IgD-negative memory B cell (primary cell): ENCODE measurements at regions not wholly inside any gene's neighbourhood (a gene's known extent, or its start where the extent isn't known, plus 50 kb on each side); places are given as distances from the start of the nearest gene placed in this dataset.

ENCODE experiments used
- H3K27ac Mint-ChIP-seq, 3 donors: one replicate each; pipeline ENCODE4 v1.8.0; 2020 to 2022; ENCODE audit warnings: mild to moderate bottlenecking in 3 of 3, mixed read lengths in 3 of 3, moderate library complexity in 1 of 3
- H3K27me3 Mint-ChIP-seq: one replicate; pipeline ENCODE4 v1.8.0; 2021; ENCODE audit warnings: mixed read lengths
- H3K36me3 Mint-ChIP-seq: one replicate; pipeline ENCODE4 v1.8.0; 2020; ENCODE audit warnings: mild to moderate bottlenecking, mixed read lengths
- H3K4me1 Mint-ChIP-seq, 3 donors: one replicate each; pipeline ENCODE4 v1.8.0; 2020 to 2022; ENCODE audit warnings: mixed read lengths in 3 of 3, mild to moderate bottlenecking in 1 of 3
- H3K4me3 Mint-ChIP-seq, 4 donors: one replicate each; pipeline ENCODE4 v1.8.0; 2020 to 2022; ENCODE audit warnings: mild to moderate bottlenecking in 4 of 4, mixed read lengths in 4 of 4, moderate library complexity in 3 of 4
- H3K9me3 Mint-ChIP-seq, 3 donors: one replicate each; pipeline ENCODE4 v1.8.0; 2020 to 2021; ENCODE audit warnings: mixed read lengths in 3 of 3, mild to moderate bottlenecking in 1 of 3

- peaks cover 10 to 12% (median 11%) of the 10 kb centered on the region in 3 donors for H3K9me3 Mint-ChIP-seq
- no peaks in the 10 kb centered on the region for H3K27me3 Mint-ChIP-seq
- H3K27ac Mint-ChIP-seq = no peak overlapping the region
- no peak overlapping the region for H3K4me3 Mint-ChIP-seq
- H3K4me1 Mint-ChIP-seq = no peaks in the 10 kb centered on the region
- no peaks in the 10 kb centered on the region for H3K36me3 Mint-ChIP-seq
These were observed 665.6 kb upstream of the KLHL29 start for GRCh38 chr2:22719396-22719795.

- H3K4me3 Mint-ChIP-seq = no peak overlapping the region
- H3K9me3 Mint-ChIP-seq = peaks cover 4 to 19% (median 11%) of the 10 kb centered on the region in 3 donors
- no peaks in the 10 kb centered on the region for H3K4me1 Mint-ChIP-seq
- H3K27ac Mint-ChIP-seq = no peak overlapping the region
- H3K36me3 Mint-ChIP-seq = no peaks in the 10 kb centered on the region
- no peaks in the 10 kb centered on the region for H3K27me3 Mint-ChIP-seq
These were observed 655.5 kb upstream of the KLHL29 start for GRCh38 chr2:22729466-22729865.

- H3K27ac Mint-ChIP-seq = no peak overlapping the region
- no peak overlapping the region for H3K4me3 Mint-ChIP-seq
- no peaks in the 10 kb centered on the region for H3K27me3 Mint-ChIP-seq
- no peaks in the 10 kb centered on the region for H3K4me1 Mint-ChIP-seq
- H3K9me3 Mint-ChIP-seq = peaks cover 5 to 13% (median 13%) of the 10 kb centered on the region in 3 donors
- H3K36me3 Mint-ChIP-seq = no peaks in the 10 kb centered on the region
These were observed 650.5 kb upstream of the KLHL29 start for GRCh38 chr2:22734373-22735045.

GRCh38 chr2:22737144-22737543, 647.8 kb upstream of the KLHL29 start:
- H3K27ac Mint-ChIP-seq = no peak overlapping the region
- H3K4me1 Mint-ChIP-seq = no peaks in the 10 kb centered on the region
- H3K27me3 Mint-ChIP-seq = no peaks in the 10 kb centered on the region
- no peak overlapping the region for H3K4me3 Mint-ChIP-seq
- H3K9me3 Mint-ChIP-seq = peaks cover 4 to 8% (median 8%) of the 10 kb centered on the region in 3 donors
- H3K36me3 Mint-ChIP-seq = no peaks in the 10 kb centered on the region

GRCh38 chr2:22741216-22741615, 643.8 kb upstream of the KLHL29 start:
- H3K36me3 Mint-ChIP-seq = no peaks in the 10 kb centered on the region
- H3K4me3 Mint-ChIP-seq = no peak overlapping the region
- no peaks in the 10 kb centered on the region for H3K27me3 Mint-ChIP-seq
- peaks cover 5 to 13% (median 8%) of the 10 kb centered on the region in 3 donors for H3K9me3 Mint-ChIP-seq
- H3K4me1 Mint-ChIP-seq = no peaks in the 10 kb centered on the region
- H3K27ac Mint-ChIP-seq = no peak overlapping the region

GRCh38 chr2:22748909-22749308, 636.1 kb upstream of the KLHL29 start:
- Mint-ChIP-seq H3K27ac (no peak overlapping the region), H3K36me3 (no peaks in the 10 kb centered on the region), H3K4me1 (no peaks in the 10 kb centered on the region), H3K27me3 (no peaks in the 10 kb centered on the region), H3K9me3 (peaks cover 2 to 8% (median 7%) of the 10 kb centered on the region in 3 donors), H3K4me3 (no peak overlapping the region)

- H3K36me3 Mint-ChIP-seq = no peaks in the 10 kb centered on the region
- H3K27ac Mint-ChIP-seq = no peak overlapping the region
- no peak overlapping the region for H3K4me3 Mint-ChIP-seq
- no peaks in the 10 kb centered on the region for H3K4me1 Mint-ChIP-seq
- H3K9me3 Mint-ChIP-seq = peaks cover 2 to 10% (median 3%) of the 10 kb centered on the region in 3 donors
- no peaks in the 10 kb centered on the region for H3K27me3 Mint-ChIP-seq
These were observed 631.5 kb upstream of the KLHL29 start for GRCh38 chr2:22753476-22753875.

- Mint-ChIP-seq H3K36me3 (no peaks in the 10 kb centered on the region), H3K27me3 (no peaks in the 10 kb centered on the region), H3K4me1 (no peaks in the 10 kb centered on the region), H3K4me3 (peak overlapping the region in 1 of 4 donors; percentile 7), H3K27ac (no peak overlapping the region), H3K9me3 (peaks cover 2 to 4% (median 3%) of the 10 kb centered on the region in 3 donors)
These were observed 628.5 kb upstream of the KLHL29 start for GRCh38 chr2:22756276-22757043.

- Mint-ChIP-seq H3K4me3 (no peak overlapping the region), H3K9me3 (peaks cover 5 to 8% (median 6%) of the 10 kb centered on the region in 3 donors), H3K27ac (no peak overlapping the region)
These were observed 615.5 kb upstream of the KLHL29 start for GRCh38 chr2:22769497-22769896.

GRCh38 chr2:22784566-22784965, 600.4 kb upstream of the KLHL29 start:
- Mint-ChIP-seq H3K36me3 (no peaks in the 10 kb centered on the region), H3K27ac (no peak overlapping the region), H3K4me1 (no peaks in the 10 kb centered on the region), H3K4me3 (no peak overlapping the region), H3K27me3 (no peaks in the 10 kb centered on the region), H3K9me3 (peaks cover 0 to 3% (median 3%) of the 10 kb centered on the region in 3 donors)

More at GRCh38 chr2:22769497-22769896, 615.5 kb upstream of the KLHL29 start:
- Mint-ChIP-seq H3K4me1 (no peaks in the 10 kb centered on the region), H3K36me3 (no peaks in the 10 kb centered on the region), H3K27me3 (no peaks in the 10 kb centered on the region)

GRCh38 chr2:22786817-22787216, 598.2 kb upstream of the KLHL29 start:
- Mint-ChIP-seq H3K4me3 (no peak overlapping the region), H3K4me1 (no peaks in the 10 kb centered on the region), H3K36me3 (no peaks in the 10 kb centered on the region), H3K27ac (no peak overlapping the region), H3K9me3 (peaks cover 0 to 4% (median 3%) of the 10 kb centered on the region in 3 donors), H3K27me3 (no peaks in the 10 kb centered on the region)

GRCh38 chr2:22787745-22788144, 597.2 kb upstream of the KLHL29 start:
- Mint-ChIP-seq H3K4me3 (no peak overlapping the region), H3K27ac (no peak overlapping the region), H3K36me3 (no peaks in the 10 kb centered on the region), H3K9me3 (peaks cover 0 to 4% (median 3%) of the 10 kb centered on the region in 3 donors), H3K27me3 (no peaks in the 10 kb centered on the region), H3K4me1 (no peaks in the 10 kb centered on the region)

- no peaks in the 10 kb centered on the region for H3K36me3 Mint-ChIP-seq
- H3K27me3 Mint-ChIP-seq = no peaks in the 10 kb centered on the region
- H3K4me1 Mint-ChIP-seq = no peaks in the 10 kb centered on the region
- H3K27ac Mint-ChIP-seq = no peak overlapping the region
- no peak overlapping the region for H3K4me3 Mint-ChIP-seq
- peaks cover 0 to 4% (median 3%) of the 10 kb centered on the region in 3 donors for H3K9me3 Mint-ChIP-seq
These were observed 596.1 kb upstream of the KLHL29 start for GRCh38 chr2:22788749-22789327.

- H3K27me3 Mint-ChIP-seq = no peaks in the 10 kb centered on the region
- H3K27ac Mint-ChIP-seq = no peak overlapping the region
- peaks cover 0 to 3% (median 0%) of the 10 kb centered on the region in 3 donors for H3K9me3 Mint-ChIP-seq
- H3K4me3 Mint-ChIP-seq = no peak overlapping the region
- no peaks in the 10 kb centered on the region for H3K4me1 Mint-ChIP-seq
- H3K36me3 Mint-ChIP-seq = no peaks in the 10 kb centered on the region
These were observed 589.6 kb upstream of the KLHL29 start for GRCh38 chr2:22795287-22795866.

GRCh38 chr2:22798386-22798785, 586.6 kb upstream of the KLHL29 start:
- Mint-ChIP-seq H3K9me3 (peaks cover 0 to 2% (median 0%) of the 10 kb centered on the region in 3 donors), H3K4me1 (no peaks in the 10 kb centered on the region), H3K27ac (no peak overlapping the region), H3K36me3 (no peaks in the 10 kb centered on the region), H3K27me3 (no peaks in the 10 kb centered on the region), H3K4me3 (no peak overlapping the region)
